Panc1 (cell line): ENCODE measurements at regions not wholly inside any gene's neighbourhood (a gene's known extent, or its start where the extent isn't known, plus 50 kb on each side); places are given as distances from the start of the nearest gene placed in this dataset.

Experiments
- ATAC-seq: fragments of 200-7000 bp; cut with Tn5 transposase; 2 replicates; pipeline ENCODE4 v1.9.1; 2020; ENCODE audit warnings: mild to moderate bottlenecking, moderate library complexity
- BruUV-seq: library from RNA; stranded (reverse); fragments of 400-500 nt; replicated peaks from 2 replicates; lab custom pipeline; 2021; lab: Mats Ljungman, UMichigan
- CTCF ChIA-PET: fragments of 300-600 bp; sonication (Branson Sonifier 250); formaldehyde crosslinking; loops from one replicate; lab custom pipeline; 2022; ENCODE audit warnings: antibody characterized with exemption; lab: Charles Lee
- POLR2A ChIA-PET: fragments of 300-600 bp; sonication (Branson Sonifier 250); formaldehyde crosslinking; loops from one replicate; lab custom pipeline; 2022; ENCODE audit warnings: antibody characterized with exemption; lab: Charles Lee
- DNase-seq: peaks from one replicate; pipeline ENCODE4 v3.0.0-alpha.2; 2010; ENCODE audit warnings: low read depth, low spot score
- H3K27ac ChIP-seq: 2 replicates; pipeline ENCODE4 v1.5.1; 2011; ENCODE audit warnings: mild to moderate bottlenecking, low read length, inconsistent platforms
- H3K27me3 ChIP-seq: fragments of 200-500 bp; sonication (Bioruptor generic); 2 replicates; pipeline ENCODE4 v1.6.0; 2014; ENCODE audit warnings: low read length, inconsistent platforms; ENCODE audit not compliant: control insufficient read depth, insufficient read depth
- H3K36me3 ChIP-seq: fragments of 200-500 bp; sonication (Bioruptor generic); 2 replicates; pipeline ENCODE4 v1.5.1; 2014; ENCODE audit warnings: inconsistent platforms, mild to moderate bottlenecking, low read length, moderate library complexity; ENCODE audit not compliant: control insufficient read depth, insufficient read depth
- H3K4me1 ChIP-seq: 2 replicates; pipeline ENCODE4 v1.5.1; 2011; ENCODE audit warnings: inconsistent platforms, mild to moderate bottlenecking, low read length, moderate library complexity; ENCODE audit not compliant: control insufficient read depth, insufficient read depth
- H3K4me3 ChIP-seq, 2 experiments: 2 replicates each; pipeline ENCODE4 v1.5.1; 2011 to 2012; ENCODE audit warnings: low read depth in 2 of 2, low read length in 2 of 2, mild to moderate bottlenecking in 2 of 2, inconsistent platforms in 1 of 2, moderate library complexity in 1 of 2
- H3K9me3 ChIP-seq: fragments of 200-500 bp; sonication (Bioruptor generic); 2 replicates; pipeline ENCODE4 v1.5.1; 2014; ENCODE audit warnings: low read depth, mild to moderate bottlenecking, inconsistent platforms, low read length, moderate library complexity; ENCODE audit not compliant: control insufficient read depth, insufficient read depth
- CTCF ChIP-seq: fragments of 450-650 bp; IDR thresholded peaks from 2 replicates; pipeline ENCODE4 v1.5.1; 2017; ENCODE audit warnings: mild to moderate bottlenecking
- POLR2AphosphoS5 ChIP-seq: IDR thresholded peaks from 2 replicates; pipeline ENCODE4 v1.6.1; 2012; ENCODE audit warnings: mild to moderate bottlenecking, low read depth, low read length, moderate library complexity
- REST ChIP-seq, 2 experiments: IDR thresholded peaks; 2 replicates each; pipeline ENCODE4 v1.6.1; 2011 to 2012; ENCODE audit warnings: low read depth in 2 of 2, control low read depth in 1 of 2, low read length in 1 of 2, mild to moderate bottlenecking in 1 of 2, moderate library complexity in 1 of 2; ENCODE audit not compliant: insufficient read depth in 1 of 2
- SIN3A ChIP-seq: IDR thresholded peaks from 2 replicates; pipeline ENCODE4 v1.6.1; 2012; ENCODE audit warnings: low read depth, mild to moderate bottlenecking, low read length, moderate library complexity, borderline replicate concordance; ENCODE audit not compliant: insufficient read depth
- TCF7L2 ChIP-seq: IDR thresholded peaks from 2 replicates; pipeline ENCODE4 v1.6.1; 2011; ENCODE audit warnings: mild to moderate bottlenecking, low read depth, low read length, inconsistent platforms
- in situ Hi-C: cut with HindIII; loops from 2 replicates; pipeline ENCODE4 v1.10.0; 2016; ENCODE audit warnings: low sequenced_read_pairs, low pct_unique_long_range_greater_than_20kb
- intact Hi-C: fragments of 100-400 bp; cut with micrococcal nuclease; formaldehyde crosslinking; loops from one replicate; pipeline ENCODE4 v1.10.0; 2022; ENCODE audit not compliant: unreplicated experiment

- TF ChIP-seq POLR2AphosphoS5 = no peak
- no peak for TF ChIP-seq REST (IDR thresholded peaks at IDR 0.05; ENCODE audit: insufficient read depth in 1 of 2, low read depth in 2 of 2, low read length in 1 of 2)
- TF ChIP-seq CTCF = no peak
- no peak for TF ChIP-seq SIN3A
- no peak for TF ChIP-seq TCF7L2
- POLR2A ChIA-PET = no interaction called here
- no peaks in the 10 kb centered on the region for H3K36me3 ChIP-seq
- DNase-seq = no peak
- CTCF ChIA-PET = no interaction called here
- no TSS peak for BruUV-seq
- no peak overlapping the region for H3K27ac ChIP-seq
- intact Hi-C loops (no loop called here), in situ Hi-C loops (no loop called here)
- H3K4me1 ChIP-seq = no peaks in the 10 kb centered on the region
- H3K4me3 ChIP-seq = no peak overlapping the region
- no peak for ATAC-seq
- H3K9me3 ChIP-seq = no peaks in the 10 kb centered on the region
- no peaks in the 10 kb centered on the region for H3K27me3 ChIP-seq
Observed at GRCh38 chr4:171432536-171432935, 380.7 kb upstream of the GALNTL6 start.

- Histone ChIP-seq H3K4me1 (no peaks in the 10 kb centered on the region), H3K36me3 (no peaks in the 10 kb centered on the region), H3K4me3 (no peak overlapping the region), H3K9me3 (no peaks in the 10 kb centered on the region), H3K27me3 (no peaks in the 10 kb centered on the region), H3K27ac (no peak overlapping the region)
- ATAC-seq (no peak), DNase-seq (no peak)
- intact Hi-C loops = no loop called here
- ChIA-PET POLR2A (no interaction called here), CTCF (no interaction called here)
- no TSS peak for BruUV-seq
- in situ Hi-C loops = no loop called here
- TF ChIP-seq TCF7L2 = no peak
- TF ChIP-seq REST (IDR thresholded peaks at IDR 0.05; ENCODE audit: insufficient read depth in 1 of 2, low read depth in 2 of 2, low read length in 1 of 2) = no peak
- TF ChIP-seq CTCF = no peak
- no peak for TF ChIP-seq SIN3A
- TF ChIP-seq POLR2AphosphoS5 = no peak
Observed at GRCh38 chr4:171430495-171430894, 382.7 kb upstream of the GALNTL6 start.
